Erythroblast (primary cell): ENCODE measurements at regions not wholly inside any gene's neighbourhood (a gene's known extent, or its start where the extent isn't known, plus 50 kb on each side); places are given as distances from the start of the nearest gene placed in this dataset.

ENCODE experiments used
- GATA1 ChIP-seq: IDR thresholded peaks from 2 replicates; pipeline ENCODE4 v1.6.1; 2011; ENCODE audit warnings: low read depth, mild to moderate bottlenecking, control low read depth, low read length, moderate library complexity
- POLR2A ChIP-seq: IDR thresholded peaks from 2 replicates; pipeline ENCODE4 v1.6.1; 2011; ENCODE audit warnings: mild to moderate bottlenecking, low read length

GRCh38 chr6:44036699-44037101, 90.6 kb downstream of the MRPL14 start:
- TF ChIP-seq POLR2A (no peak), GATA1 (no peak)
